ENCODE measurements at regions not wholly inside any gene's neighbourhood (a gene's known extent, or its start where the extent isn't known, plus 50 kb on each side); places are given as distances from the start of the nearest gene placed in this dataset.

DNA sequence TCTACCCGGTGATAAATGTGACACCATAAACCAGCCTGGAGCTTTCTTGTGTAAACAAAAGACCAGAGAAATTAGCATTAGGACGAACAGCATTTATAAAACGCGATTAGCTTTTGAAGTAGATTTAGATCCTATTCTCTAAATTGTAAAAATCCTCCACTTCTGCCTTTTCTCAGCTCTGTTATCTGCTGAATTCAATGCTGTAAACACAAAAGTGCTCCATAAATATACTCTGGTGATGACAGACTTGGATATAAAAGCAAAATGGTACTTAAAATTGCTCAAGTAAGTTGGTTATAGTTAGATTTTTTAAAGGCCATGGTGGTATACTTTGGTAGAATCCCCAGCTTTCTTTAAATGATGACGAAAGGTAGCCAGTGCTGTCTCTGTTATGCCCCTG, 114.6 kb upstream of the RMST start:
- no peak overlapping the region for H3K9ac ChIP-seq (ENCODE audit: low read length)
- no peak overlapping the region for H2AFZ ChIP-seq (ENCODE audit: low read depth, low read length)
- no peaks in the 10 kb centered on the region for H3K9me2 ChIP-seq (ENCODE audit: insufficient read depth, low read length)

DNA sequence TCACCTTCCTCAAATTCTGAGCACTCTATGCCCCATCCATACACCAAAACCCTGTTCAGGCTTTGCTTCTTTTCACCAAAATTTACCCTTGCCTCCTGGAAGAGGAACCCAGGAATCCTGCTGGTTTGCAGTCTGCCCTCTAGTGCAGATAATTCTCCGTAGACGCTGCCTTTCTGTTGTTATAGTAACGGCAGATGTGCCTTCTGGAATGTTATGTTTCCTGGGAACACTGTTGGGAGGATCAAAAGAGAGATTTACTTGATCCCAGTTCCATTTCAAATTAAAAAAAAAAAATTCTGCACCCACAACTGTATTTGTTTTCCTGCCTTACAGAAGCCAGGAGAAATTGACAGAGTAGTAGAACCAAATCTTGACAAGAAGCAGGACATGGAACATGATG, 104.2 kb upstream of the RMST start:
- Histone ChIP-seq H3F3A (ENCODE audit: insufficient read depth, low read length, poor library complexity, severe bottlenecking) (no peaks in the 10 kb centered on the region), H3K27me3 (ENCODE audit: insufficient read depth, low read depth, low read length) (no peaks in the 10 kb centered on the region), H3K36me3 (ENCODE audit: insufficient read depth, low read length) (no peaks in the 10 kb centered on the region), H4K20me1 (ENCODE audit: insufficient read depth) (no peaks in the 10 kb centered on the region), H3K9me2 (ENCODE audit: insufficient read depth, low read length) (no peaks in the 10 kb centered on the region), H3K27ac (ENCODE audit: low read length) (no peak overlapping the region), H3K4me3 (ENCODE audit: low read length) (peak overlapping the region; percentile 15), H3K4me2 (ENCODE audit: low read length) (peak overlapping the region; percentile 4), H3K79me2 (replicated peaks; ENCODE audit: insufficient read depth, low read length) (no peaks in the 10 kb centered on the region), H2AFZ (ENCODE audit: low read depth, low read length) (no peak overlapping the region), H3K9ac (ENCODE audit: low read length) (no peak overlapping the region), H3K9me3 (ENCODE audit: low read length) (no peaks in the 10 kb centered on the region)
- TF ChIP-seq EZH2 (IDR thresholded peaks at IDR 0.05; ENCODE audit: borderline replicate concordance, insufficient read depth, low read length, poor library complexity, severe bottlenecking) = no peak
- TF ChIP-seq MXI1 (conservative IDR thresholded peaks at IDR 0.05; ENCODE audit: poor library complexity, severe bottlenecking) = no peak
- no peak for TF ChIP-seq EP300 (conservative IDR thresholded peaks at IDR 0.05; ENCODE audit: poor library complexity, severe bottlenecking)
- TF ChIP-seq SMC3 (conservative IDR thresholded peaks at IDR 0.05; ENCODE audit: poor library complexity) = no peak
- TF ChIP-seq RAD21 (conservative IDR thresholded peaks at IDR 0.05) = no peak
- TF ChIP-seq TAF1 (IDR thresholded peaks at IDR 0.05; ENCODE audit: low read depth) = no peak
- TF ChIP-seq, protein P1, sequence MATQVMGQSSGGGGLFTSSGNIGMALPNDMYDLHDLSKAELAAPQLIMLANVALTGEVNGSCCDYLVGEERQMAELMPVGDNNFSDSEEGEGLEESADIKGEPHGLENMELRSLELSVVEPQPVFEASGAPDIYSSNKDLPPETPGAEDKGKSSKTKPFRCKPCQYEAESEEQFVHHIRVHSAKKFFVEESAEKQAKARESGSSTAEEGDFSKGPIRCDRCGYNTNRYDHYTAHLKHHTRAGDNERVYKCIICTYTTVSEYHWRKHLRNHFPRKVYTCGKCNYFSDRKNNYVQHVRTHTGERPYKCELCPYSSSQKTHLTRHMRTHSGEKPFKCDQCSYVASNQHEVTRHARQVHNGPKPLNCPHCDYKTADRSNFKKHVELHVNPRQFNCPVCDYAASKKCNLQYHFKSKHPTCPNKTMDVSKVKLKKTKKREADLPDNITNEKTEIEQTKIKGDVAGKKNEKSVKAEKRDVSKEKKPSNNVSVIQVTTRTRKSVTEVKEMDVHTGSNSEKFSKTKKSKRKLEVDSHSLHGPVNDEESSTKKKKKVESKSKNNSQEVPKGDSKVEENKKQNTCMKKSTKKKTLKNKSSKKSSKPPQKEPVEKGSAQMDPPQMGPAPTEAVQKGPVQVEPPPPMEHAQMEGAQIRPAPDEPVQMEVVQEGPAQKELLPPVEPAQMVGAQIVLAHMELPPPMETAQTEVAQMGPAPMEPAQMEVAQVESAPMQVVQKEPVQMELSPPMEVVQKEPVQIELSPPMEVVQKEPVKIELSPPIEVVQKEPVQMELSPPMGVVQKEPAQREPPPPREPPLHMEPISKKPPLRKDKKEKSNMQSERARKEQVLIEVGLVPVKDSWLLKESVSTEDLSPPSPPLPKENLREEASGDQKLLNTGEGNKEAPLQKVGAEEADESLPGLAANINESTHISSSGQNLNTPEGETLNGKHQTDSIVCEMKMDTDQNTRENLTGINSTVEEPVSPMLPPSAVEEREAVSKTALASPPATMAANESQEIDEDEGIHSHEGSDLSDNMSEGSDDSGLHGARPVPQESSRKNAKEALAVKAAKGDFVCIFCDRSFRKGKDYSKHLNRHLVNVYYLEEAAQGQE (IDR thresholded peaks at IDR 0.05; ENCODE audit: borderline replicate concordance) = peak; percentile 80

More for the DNA sequence above, 114.6 kb upstream of the RMST start:
- H4K20me1 ChIP-seq (ENCODE audit: insufficient read depth) = no peaks in the 10 kb centered on the region
- no peaks in the 10 kb centered on the region for H3K36me3 ChIP-seq (ENCODE audit: insufficient read depth, low read length)
- H3K79me2 ChIP-seq (replicated peaks; ENCODE audit: insufficient read depth, low read length) = no peaks in the 10 kb centered on the region
- H3K27ac ChIP-seq (ENCODE audit: low read length) = no peak overlapping the region
- no peak for TF ChIP-seq RAD21 (conservative IDR thresholded peaks at IDR 0.05)
- TF ChIP-seq SMC3 (conservative IDR thresholded peaks at IDR 0.05; ENCODE audit: poor library complexity) = no peak
- TF ChIP-seq MXI1 (conservative IDR thresholded peaks at IDR 0.05; ENCODE audit: poor library complexity, severe bottlenecking) = no peak
- no peak for TF ChIP-seq EP300 (conservative IDR thresholded peaks at IDR 0.05; ENCODE audit: poor library complexity, severe bottlenecking)
- no peak for TF ChIP-seq POLR2AphosphoS5 (IDR thresholded peaks at IDR 0.05)
- TF ChIP-seq TAF1 (IDR thresholded peaks at IDR 0.05; ENCODE audit: low read depth) = no peak
- H3F3A ChIP-seq (ENCODE audit: insufficient read depth, low read length, poor library complexity, severe bottlenecking) = no peaks in the 10 kb centered on the region
- no peaks in the 10 kb centered on the region for H3K27me3 ChIP-seq (ENCODE audit: insufficient read depth, low read depth, low read length)
- H3K4me2 ChIP-seq (ENCODE audit: low read length) = no peak overlapping the region
- H3K4me3 ChIP-seq (ENCODE audit: low read length) = no peak overlapping the region
- no peaks in the 10 kb centered on the region for H3K9me3 ChIP-seq (ENCODE audit: low read length)

DNA sequence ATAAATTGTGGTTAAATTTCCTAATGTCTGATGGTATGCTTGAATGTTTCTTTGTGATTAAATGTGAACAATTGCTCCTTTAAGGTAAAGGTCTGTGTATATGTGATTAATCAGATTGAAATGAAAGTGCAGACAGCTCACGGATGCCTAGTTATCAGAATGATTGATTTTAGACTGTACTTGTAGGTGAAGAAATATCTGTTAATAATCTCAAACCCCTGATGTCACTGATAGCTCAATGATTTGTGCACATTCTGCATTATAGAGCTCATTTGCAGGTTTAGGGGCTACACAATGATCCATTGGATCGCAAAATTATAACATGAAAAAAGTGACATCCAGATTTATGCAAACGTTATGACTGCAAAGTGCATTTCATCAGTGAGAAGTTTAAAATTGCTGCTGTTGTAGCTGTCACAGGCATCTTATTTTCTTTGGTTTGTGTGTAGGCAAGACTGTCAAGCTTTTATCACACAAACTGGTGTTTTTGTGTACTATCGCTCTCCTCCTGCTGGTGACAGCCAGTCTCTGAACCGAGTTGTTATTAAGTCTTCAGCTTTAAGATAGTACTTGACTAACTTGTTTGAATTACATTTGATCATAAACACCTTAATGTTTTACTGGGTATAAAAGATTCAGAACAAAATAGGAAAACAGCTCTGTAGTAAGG, 103.4 kb upstream of the RMST start:
- TF ChIP-seq, protein P1 (IDR thresholded peaks at IDR 0.05; ENCODE audit: borderline replicate concordance) = no peak
- TF ChIP-seq, protein P2, sequence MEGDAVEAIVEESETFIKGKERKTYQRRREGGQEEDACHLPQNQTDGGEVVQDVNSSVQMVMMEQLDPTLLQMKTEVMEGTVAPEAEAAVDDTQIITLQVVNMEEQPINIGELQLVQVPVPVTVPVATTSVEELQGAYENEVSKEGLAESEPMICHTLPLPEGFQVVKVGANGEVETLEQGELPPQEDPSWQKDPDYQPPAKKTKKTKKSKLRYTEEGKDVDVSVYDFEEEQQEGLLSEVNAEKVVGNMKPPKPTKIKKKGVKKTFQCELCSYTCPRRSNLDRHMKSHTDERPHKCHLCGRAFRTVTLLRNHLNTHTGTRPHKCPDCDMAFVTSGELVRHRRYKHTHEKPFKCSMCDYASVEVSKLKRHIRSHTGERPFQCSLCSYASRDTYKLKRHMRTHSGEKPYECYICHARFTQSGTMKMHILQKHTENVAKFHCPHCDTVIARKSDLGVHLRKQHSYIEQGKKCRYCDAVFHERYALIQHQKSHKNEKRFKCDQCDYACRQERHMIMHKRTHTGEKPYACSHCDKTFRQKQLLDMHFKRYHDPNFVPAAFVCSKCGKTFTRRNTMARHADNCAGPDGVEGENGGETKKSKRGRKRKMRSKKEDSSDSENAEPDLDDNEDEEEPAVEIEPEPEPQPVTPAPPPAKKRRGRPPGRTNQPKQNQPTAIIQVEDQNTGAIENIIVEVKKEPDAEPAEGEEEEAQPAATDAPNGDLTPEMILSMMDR (IDR thresholded peaks at IDR 0.05; ENCODE audit: poor library complexity, severe bottlenecking) = peak; percentile 67
- peak; percentile 96 for TF ChIP-seq EP300 (conservative IDR thresholded peaks at IDR 0.05; ENCODE audit: poor library complexity, severe bottlenecking)
- TF ChIP-seq POLR2AphosphoS5 (IDR thresholded peaks at IDR 0.05) = peak; percentile 95
- TF ChIP-seq RAD21 (conservative IDR thresholded peaks at IDR 0.05) = peak; percentile 71
- TF ChIP-seq SMC3 (conservative IDR thresholded peaks at IDR 0.05; ENCODE audit: poor library complexity) = peak; percentile 73
- TF ChIP-seq MXI1 (conservative IDR thresholded peaks at IDR 0.05; ENCODE audit: poor library complexity, severe bottlenecking) = peak; percentile 23
- no peak for TF ChIP-seq TAF1 (IDR thresholded peaks at IDR 0.05; ENCODE audit: low read depth)
- Histone ChIP-seq H3K27me3 (ENCODE audit: insufficient read depth, low read depth, low read length) (no peaks in the 10 kb centered on the region), H3F3A (ENCODE audit: insufficient read depth, low read length, poor library complexity, severe bottlenecking) (no peaks in the 10 kb centered on the region), H3K36me3 (ENCODE audit: insufficient read depth, low read length) (no peaks in the 10 kb centered on the region), H3K4me3 (ENCODE audit: low read length) (peak overlapping the region; percentile 15), H3K27ac (ENCODE audit: low read length) (peak overlapping the region; percentile 3), H2AFZ (ENCODE audit: low read depth, low read length) (no peak overlapping the region), H3K4me2 (ENCODE audit: low read length) (peak overlapping the region; percentile 4), H3K79me2 (replicated peaks; ENCODE audit: insufficient read depth, low read length) (no peaks in the 10 kb centered on the region), H3K9ac (ENCODE audit: low read length) (no peak overlapping the region), H3K9me2 (ENCODE audit: insufficient read depth, low read length) (no peaks in the 10 kb centered on the region), H4K20me1 (ENCODE audit: insufficient read depth) (no peaks in the 10 kb centered on the region), H3K9me3 (ENCODE audit: low read length) (no peaks in the 10 kb centered on the region)

Measured in neural cell (in vitro differentiated cells).